ENCODE measurements at regions not wholly inside any gene's neighbourhood (a gene's known extent, or its start where the extent isn't known, plus 50 kb on each side); places are given as distances from the start of the nearest gene placed in this dataset.

GRCh38 chr15:35863655-35864054, 317.7 kb upstream of the DPH6 start:
- ChIA-PET CTCF (no interaction called here), POLR2A (no interaction called here)
- Histone ChIP-seq H3K27ac (no peak overlapping the region), H3K4me2 (peak overlapping the region; percentile 46; the same call in 2 of the 3 replicates), H3K4me1 (no peaks in the 10 kb centered on the region), H3K9me3 (no peaks in the 10 kb centered on the region), H3K4me3 (no peak overlapping the region)
- no peak for TF ChIP-seq ZSCAN20 (CRISPR knock-in tag; IDR thresholded peaks at IDR 0.05)
- TF ChIP-seq CEBPB (IDR thresholded peaks at IDR 0.05), result no peak
- 13% methylated on average over 2 of the region's 2 CpGs for WGBS (ENCODE audit: missing lambda C conversion rate)
- no peak for FAIRE-seq
- no peak for ATAC-seq
- no peak for DNase-seq (ENCODE audit: low read depth in 1 of 2, low spot score in 1 of 2)

- ChIA-PET CTCF (no interaction called here), POLR2A (no interaction called here)
- no peaks in the 10 kb centered on the region for H3K4me1 ChIP-seq
- no peak for DNase-seq (ENCODE audit: low read depth in 1 of 2, low spot score in 1 of 2)
- no peak for ATAC-seq
- H3K4me2 ChIP-seq, result no peak overlapping the region
- no peaks in the 10 kb centered on the region for H3K9me3 ChIP-seq
- no peak for TF ChIP-seq ATOH8 (CRISPR knock-in tag; IDR thresholded peaks at IDR 0.05; ENCODE audit: low read depth)
- TF ChIP-seq MAX (IDR thresholded peaks at IDR 0.05), result no peak
- no peak for TF ChIP-seq REST (IDR thresholded peaks at IDR 0.05)
- TF ChIP-seq BCL3 (IDR thresholded peaks at IDR 0.05), result no peak
- no peak for TF ChIP-seq CHD2 (IDR thresholded peaks at IDR 0.05; ENCODE audit: low read length, partially characterized antibody)
- TF ChIP-seq CTCF (IDR thresholded peaks at IDR 0.05), result no peak
- no peak for TF ChIP-seq ZSCAN20 (CRISPR knock-in tag; IDR thresholded peaks at IDR 0.05)
- no peak for TF ChIP-seq NR3C1 (IDR thresholded peaks at IDR 0.05)
- TF ChIP-seq POLR2AphosphoS2 (conservative IDR thresholded peaks at IDR 0.05; ENCODE audit: low read length), result no peak
- no peak for TF ChIP-seq EHF (CRISPR knock-in tag; IDR thresholded peaks at IDR 0.05)
- no peak for TF ChIP-seq JUNB (IDR thresholded peaks at IDR 0.05)
- no peak for TF ChIP-seq NPAS2 (CRISPR knock-in tag; IDR thresholded peaks at IDR 0.05; ENCODE audit: borderline replicate concordance)
- no peak for TF ChIP-seq HDAC2 (IDR thresholded peaks at IDR 0.05)
- no peak for TF ChIP-seq SREBF2 (IDR thresholded peaks at IDR 0.05)
- TF ChIP-seq PHF8 (IDR thresholded peaks at IDR 0.05; ENCODE audit: borderline replicate concordance, low read depth), result no peak
- no peak overlapping the region for H3K27ac ChIP-seq
- FAIRE-seq, result no peak
- no peak overlapping the region for H3K4me3 ChIP-seq
- 77% methylated on average over 4 of the region's 4 CpGs for WGBS (ENCODE audit: missing lambda C conversion rate)
These were observed 321.4 kb upstream of the DPH6 start for GRCh38 chr15:35867356-35867755.

- H3K9me3 ChIP-seq, result no peaks in the 10 kb centered on the region
- no peak overlapping the region for H3K4me3 ChIP-seq
- 89% methylated on average over 1 of the region's 1 CpG for WGBS (ENCODE audit: missing lambda C conversion rate)
- ATAC-seq (no peak), FAIRE-seq (no peak), DNase-seq (ENCODE audit: low read depth in 1 of 2, low spot score in 1 of 2) (no peak)
- peaks cover 14% of the 10 kb centered on the region for H3K4me1 ChIP-seq
- no peak overlapping the region for H3K27ac ChIP-seq
- CTCF ChIA-PET, result no interaction called here
- TF ChIP-seq RARB (CRISPR knock-in tag; IDR thresholded peaks at IDR 0.05), result no peak
- TF ChIP-seq PHF8 (IDR thresholded peaks at IDR 0.05; ENCODE audit: borderline replicate concordance, low read depth), result no peak
- no peak for TF ChIP-seq HOXB5 (CRISPR knock-in tag; IDR thresholded peaks at IDR 0.05)
- POLR2A ChIA-PET, result no interaction called here
- no peak overlapping the region for H3K4me2 ChIP-seq
These were observed 325.3 kb upstream of the DPH6 start for GRCh38 chr15:35871282-35871681.
